ENCODE measurements at regions not wholly inside any gene's neighbourhood (a gene's known extent, or its start where the extent isn't known, plus 50 kb on each side); places are given as distances from the start of the nearest gene placed in this dataset.

DNA sequence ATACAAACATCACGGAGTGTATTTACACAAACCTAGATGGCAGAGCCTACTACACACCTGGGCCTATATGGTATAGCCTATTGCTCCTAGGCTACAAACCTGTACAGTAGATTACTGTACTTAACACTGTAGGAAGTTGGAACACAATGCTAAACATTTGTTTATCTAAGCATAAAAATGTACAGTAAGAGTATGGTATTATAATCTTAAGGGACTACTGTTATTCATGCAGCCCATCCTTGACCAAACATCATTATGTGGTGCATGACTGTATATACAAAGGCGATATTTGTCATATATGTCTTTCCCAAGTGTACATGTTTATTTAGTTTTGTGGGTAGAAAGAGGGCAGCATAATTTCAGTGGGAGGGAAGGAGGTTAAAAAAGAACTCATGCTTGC, 177.7 kb upstream of the FSTL5 start:
- no peak for TF ChIP-seq POLR2A (IDR thresholded peaks at IDR 0.05; ENCODE audit: low read depth, low read length)
- no peak for TF ChIP-seq POLR2AphosphoS5 (IDR thresholded peaks at IDR 0.05; ENCODE audit: low read depth, low read length)
